GM19193 (cell line): ENCODE measurements at regions not wholly inside any gene's neighbourhood (a gene's known extent, or its start where the extent isn't known, plus 50 kb on each side); places are given as distances from the start of the nearest gene placed in this dataset.

Experiments used
- POLR2A ChIP-seq: IDR thresholded peaks from 4 replicates; pipeline ENCODE4 v1.6.1; 2011; ENCODE audit not compliant: insufficient read depth, insufficient read length; ENCODE audit errors: extremely low read depth

- no peak for TF ChIP-seq POLR2A
Measured at GRCh38 chr3:168233001-168233400, 137.3 kb upstream of the GOLIM4 start.

- no peak for TF ChIP-seq POLR2A
Measured at GRCh38 chr3:168223085-168223484, 127.4 kb upstream of the GOLIM4 start.

- no peak for TF ChIP-seq POLR2A
Measured at GRCh38 chr3:168220556-168220955, 124.8 kb upstream of the GOLIM4 start.

- no peak for TF ChIP-seq POLR2A
Measured at GRCh38 chr3:168219530-168219929, 123.8 kb upstream of the GOLIM4 start.

- TF ChIP-seq POLR2A: no peak
Measured at GRCh38 chr3:168218600-168218999, 122.9 kb upstream of the GOLIM4 start.

GRCh38 chr3:168216851-168217250 is 121.1 kb upstream of the GOLIM4 start:
- no peak for TF ChIP-seq POLR2A

- TF ChIP-seq POLR2A: no peak
Measured at GRCh38 chr3:168213920-168214319, 118.2 kb upstream of the GOLIM4 start.

- TF ChIP-seq POLR2A: no peak
Measured at GRCh38 chr3:168212664-168213285, 117.1 kb upstream of the GOLIM4 start.

GRCh38 chr3:168205451-168205850 is 109.7 kb upstream of the GOLIM4 start:
- TF ChIP-seq POLR2A: no peak

GRCh38 chr3:168197162-168197561 is 101.4 kb upstream of the GOLIM4 start:
- no peak for TF ChIP-seq POLR2A

GRCh38 chr3:168191856-168192255 is 96.1 kb upstream of the GOLIM4 start:
- no peak for TF ChIP-seq POLR2A

- TF ChIP-seq POLR2A: no peak
Measured at GRCh38 chr3:168187233-168187632, 91.5 kb upstream of the GOLIM4 start.

- no peak for TF ChIP-seq POLR2A
Measured at GRCh38 chr3:168186293-168186983, 90.7 kb upstream of the GOLIM4 start.

GRCh38 chr3:168183774-168184173 is 88.0 kb upstream of the GOLIM4 start:
- no peak for TF ChIP-seq POLR2A

GRCh38 chr3:168168743-168169142 is 73.0 kb upstream of the GOLIM4 start:
- TF ChIP-seq POLR2A: no peak
